Endothelial cell (in vitro differentiated cells): ENCODE measurements at regions not wholly inside any gene's neighbourhood (a gene's known extent, or its start where the extent isn't known, plus 50 kb on each side); places are given as distances from the start of the nearest gene placed in this dataset.

Source experiments
- DNase-seq: peaks from one replicate; pipeline ENCODE4 v3.0.0; 2021; ENCODE audit warnings: low spot score
- H3K27ac Mint-ChIP-seq: one replicate; pipeline ENCODE4 v1.8.0; 2021; ENCODE audit warnings: mixed read lengths, inconsistent platforms; ENCODE audit not compliant: unreplicated experiment
- H3K27me3 Mint-ChIP-seq: one replicate; pipeline ENCODE4 v1.8.0; 2021; ENCODE audit warnings: mild to moderate bottlenecking, moderate library complexity, mixed read lengths, inconsistent platforms; ENCODE audit not compliant: unreplicated experiment
- H3K36me3 Mint-ChIP-seq: one replicate; pipeline ENCODE4 v1.8.0; 2021; ENCODE audit warnings: mild to moderate bottlenecking, low read depth, mixed read lengths, inconsistent platforms; ENCODE audit not compliant: unreplicated experiment
- H3K4me1 Mint-ChIP-seq: one replicate; pipeline ENCODE4 v1.8.0; 2021; ENCODE audit warnings: mild to moderate bottlenecking, mixed read lengths, inconsistent platforms; ENCODE audit not compliant: unreplicated experiment
- H3K4me3 Mint-ChIP-seq: one replicate; pipeline ENCODE4 v1.8.0; 2021; ENCODE audit warnings: mild to moderate bottlenecking, mixed read lengths, inconsistent platforms; ENCODE audit not compliant: unreplicated experiment
- H3K9me3 Mint-ChIP-seq: one replicate; pipeline ENCODE4 v1.8.0; 2021; ENCODE audit warnings: mixed read lengths, inconsistent platforms; ENCODE audit not compliant: unreplicated experiment
- TF ChIP-seq, protein P1 (sequence below): fragments of 200-600 bp; sonication (generic); IDR thresholded peaks from one replicate; pipeline ENCODE4 v1.5.0; 2021; ENCODE audit warnings: antibody characterized with exemption; ENCODE audit not compliant: unreplicated experiment

DNA sequence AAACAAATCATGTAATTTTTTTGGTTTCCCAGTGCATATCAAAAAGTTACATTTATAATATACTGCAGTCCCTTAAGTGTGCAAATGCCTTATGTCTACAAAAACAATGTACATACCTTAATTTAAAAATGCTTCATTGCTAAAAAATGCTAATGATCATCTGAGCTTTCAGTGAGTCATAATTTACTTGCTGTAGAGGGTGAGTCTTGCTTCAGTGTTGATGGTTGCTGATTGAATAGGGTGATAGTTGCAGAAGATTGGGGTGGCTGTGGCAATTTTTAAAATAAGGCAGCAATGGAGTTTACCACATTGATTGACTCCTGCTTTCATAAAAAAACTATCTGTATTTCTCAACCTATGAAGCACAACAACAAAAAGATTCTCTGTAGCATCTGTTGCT is 613.9 kb downstream of the TBC1D4 start:
- H3K36me3 Mint-ChIP-seq, result no peaks in the 10 kb centered on the region
- H3K4me1 Mint-ChIP-seq, result no peaks in the 10 kb centered on the region
- H3K9me3 Mint-ChIP-seq, result no peaks in the 10 kb centered on the region
- DNase-seq, result no peak
- H3K4me3 Mint-ChIP-seq, result no peak overlapping the region
- no peaks in the 10 kb centered on the region for H3K27me3 Mint-ChIP-seq
- H3K27ac Mint-ChIP-seq, result no peak overlapping the region
- TF ChIP-seq, protein P1, sequence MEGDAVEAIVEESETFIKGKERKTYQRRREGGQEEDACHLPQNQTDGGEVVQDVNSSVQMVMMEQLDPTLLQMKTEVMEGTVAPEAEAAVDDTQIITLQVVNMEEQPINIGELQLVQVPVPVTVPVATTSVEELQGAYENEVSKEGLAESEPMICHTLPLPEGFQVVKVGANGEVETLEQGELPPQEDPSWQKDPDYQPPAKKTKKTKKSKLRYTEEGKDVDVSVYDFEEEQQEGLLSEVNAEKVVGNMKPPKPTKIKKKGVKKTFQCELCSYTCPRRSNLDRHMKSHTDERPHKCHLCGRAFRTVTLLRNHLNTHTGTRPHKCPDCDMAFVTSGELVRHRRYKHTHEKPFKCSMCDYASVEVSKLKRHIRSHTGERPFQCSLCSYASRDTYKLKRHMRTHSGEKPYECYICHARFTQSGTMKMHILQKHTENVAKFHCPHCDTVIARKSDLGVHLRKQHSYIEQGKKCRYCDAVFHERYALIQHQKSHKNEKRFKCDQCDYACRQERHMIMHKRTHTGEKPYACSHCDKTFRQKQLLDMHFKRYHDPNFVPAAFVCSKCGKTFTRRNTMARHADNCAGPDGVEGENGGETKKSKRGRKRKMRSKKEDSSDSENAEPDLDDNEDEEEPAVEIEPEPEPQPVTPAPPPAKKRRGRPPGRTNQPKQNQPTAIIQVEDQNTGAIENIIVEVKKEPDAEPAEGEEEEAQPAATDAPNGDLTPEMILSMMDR, result no peak

DNA sequence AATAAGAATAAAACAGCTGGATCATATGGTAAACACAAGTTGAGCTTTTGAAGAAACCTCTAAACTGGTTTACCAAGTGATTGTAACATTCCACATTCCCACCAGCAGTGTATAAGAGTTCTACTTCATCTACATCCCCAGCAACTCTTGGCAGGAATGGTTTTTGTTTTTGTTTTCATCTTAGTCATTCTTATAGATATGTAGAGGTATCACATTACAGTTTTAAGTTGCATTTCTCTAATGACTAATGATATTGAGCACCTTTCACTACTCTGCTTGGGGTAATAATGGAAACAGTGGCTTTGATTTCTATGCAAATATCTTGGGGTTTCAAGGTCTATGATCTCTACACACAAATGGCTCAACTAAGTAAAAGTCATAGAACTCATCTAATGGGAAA is 614.5 kb downstream of the TBC1D4 start:
- H3K4me1 Mint-ChIP-seq, result no peaks in the 10 kb centered on the region
- TF ChIP-seq, protein P1, result no peak
- H3K4me3 Mint-ChIP-seq, result no peak overlapping the region
- no peaks in the 10 kb centered on the region for H3K27me3 Mint-ChIP-seq
- no peak for DNase-seq
- no peaks in the 10 kb centered on the region for H3K36me3 Mint-ChIP-seq
- no peaks in the 10 kb centered on the region for H3K9me3 Mint-ChIP-seq
- no peak overlapping the region for H3K27ac Mint-ChIP-seq

DNA sequence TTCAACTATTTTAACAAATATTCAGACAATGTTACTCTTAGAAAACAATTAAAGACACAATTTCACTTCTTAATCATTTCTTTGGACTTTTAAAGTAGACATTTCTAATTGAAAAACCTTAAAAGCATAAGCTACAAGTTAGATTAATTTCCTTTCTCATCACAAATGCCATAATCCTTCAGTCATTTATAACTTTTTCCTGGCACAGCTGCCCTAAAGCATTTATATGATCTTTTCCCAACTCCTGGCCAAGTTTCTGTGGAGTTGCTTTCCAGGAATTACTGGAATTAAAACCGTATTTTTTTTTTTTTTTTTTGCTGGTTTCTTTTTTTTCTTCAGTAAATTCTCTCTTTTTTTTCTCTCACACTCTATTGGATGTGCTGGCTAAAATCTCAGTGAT is 615.9 kb downstream of the TBC1D4 start:
- H3K27me3 Mint-ChIP-seq, result no peaks in the 10 kb centered on the region
- no peaks in the 10 kb centered on the region for H3K36me3 Mint-ChIP-seq
- TF ChIP-seq, protein P1, result no peak
- no peak overlapping the region for H3K4me3 Mint-ChIP-seq
- H3K27ac Mint-ChIP-seq, result no peak overlapping the region
- no peak for DNase-seq
- no peaks in the 10 kb centered on the region for H3K9me3 Mint-ChIP-seq
- H3K4me1 Mint-ChIP-seq, result no peaks in the 10 kb centered on the region

DNA sequence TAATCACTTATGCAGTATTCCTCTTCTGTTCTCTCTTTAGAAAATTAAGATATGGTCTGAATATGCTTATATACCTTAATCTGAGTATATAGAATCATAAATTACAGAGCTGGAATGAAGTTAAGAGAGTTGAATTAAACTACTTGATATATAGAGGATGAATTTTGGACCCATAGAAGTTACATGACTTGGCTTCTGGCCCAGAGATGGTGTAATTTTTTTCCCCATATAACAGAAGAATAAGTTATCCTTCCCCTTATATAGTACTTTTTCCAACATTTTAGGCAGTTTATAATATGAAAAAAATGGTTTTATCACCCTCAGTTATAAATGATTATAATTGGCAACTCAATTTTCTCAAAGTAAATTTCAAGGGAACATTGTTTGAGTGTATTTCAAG is 616.3 kb downstream of the TBC1D4 start:
- TF ChIP-seq, protein P1, result no peak
- Mint-ChIP-seq H3K4me1 (no peaks in the 10 kb centered on the region), H3K9me3 (no peaks in the 10 kb centered on the region), H3K36me3 (no peaks in the 10 kb centered on the region), H3K27ac (no peak overlapping the region), H3K27me3 (no peaks in the 10 kb centered on the region), H3K4me3 (no peak overlapping the region)
- no peak for DNase-seq

DNA sequence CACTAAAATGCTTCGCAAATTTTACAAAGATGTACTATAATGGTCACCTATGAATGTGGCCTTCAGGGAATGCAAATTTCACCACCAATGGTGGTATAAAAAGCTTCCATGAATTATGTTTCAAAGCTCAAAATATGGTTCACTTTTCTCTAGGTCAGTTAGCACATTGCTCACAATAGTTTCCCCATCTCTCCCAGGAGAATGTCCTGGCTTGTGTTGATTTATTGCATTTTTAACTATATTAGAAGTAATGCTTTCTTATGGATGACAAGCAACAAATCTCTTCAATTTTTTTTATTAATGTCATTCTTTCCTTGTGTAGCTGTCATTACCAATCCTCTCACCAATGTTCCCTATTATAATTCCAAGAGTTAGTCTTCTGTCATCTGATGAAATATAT is 621.2 kb downstream of the TBC1D4 start:
- TF ChIP-seq, protein P1, result no peak
- H3K27me3 Mint-ChIP-seq, result no peaks in the 10 kb centered on the region

More for the DNA sequence above, 621.2 kb downstream of the TBC1D4 start:
- DNase-seq, result no peak
- Mint-ChIP-seq H3K4me3 (no peak overlapping the region), H3K36me3 (no peaks in the 10 kb centered on the region), H3K9me3 (no peaks in the 10 kb centered on the region), H3K4me1 (peaks cover 2% of the 10 kb centered on the region), H3K27ac (no peak overlapping the region)
